GM10266 (cell line): ENCODE measurements at regions not wholly inside any gene's neighbourhood (a gene's known extent, or its start where the extent isn't known, plus 50 kb on each side); places are given as distances from the start of the nearest gene placed in this dataset.
"Not testable (repeated sequence)": the region's sequence is repeated elsewhere in the genome, so short reads cannot be mapped to it uniquely, and the experiment has no call there.

ENCODE experiments used
- DNase-seq: peaks from one replicate; pipeline ENCODE4 v3.0.0; 2012; ENCODE audit errors: extremely low spot score
- CTCF ChIP-seq: IDR thresholded peaks from 2 replicates; pipeline ENCODE4 v1.5.1; 2012; ENCODE audit warnings: mild to moderate bottlenecking, low read depth; ENCODE audit not compliant: control insufficient read depth, insufficient read depth; ENCODE audit errors: missing control alignments

GRCh38 chr9:25117791-25118190 lies 560.5 kb downstream of the TUSC1 start:
- no peak for DNase-seq
- TF ChIP-seq CTCF, result no peak

- not testable (repeated sequence) for DNase-seq
Observed at GRCh38 chr9:25102204-25102603, 556.5 kb upstream of the IZUMO3 start.

GRCh38 chr9:25094518-25094917 lies 548.8 kb upstream of the IZUMO3 start:
- no peak for DNase-seq
- no peak for TF ChIP-seq CTCF

- DNase-seq, result no peak
- no peak for TF ChIP-seq CTCF
Observed at GRCh38 chr9:25078202-25078601, 532.5 kb upstream of the IZUMO3 start.

GRCh38 chr9:25048098-25048724 lies 502.5 kb upstream of the IZUMO3 start:
- TF ChIP-seq CTCF, result no peak
- no peak for DNase-seq

GRCh38 chr9:25045469-25045868 lies 499.8 kb upstream of the IZUMO3 start:
- not testable (repeated sequence) for DNase-seq

GRCh38 chr9:25029743-25030142 lies 484.0 kb upstream of the IZUMO3 start:
- DNase-seq, result no peak
- no peak for TF ChIP-seq CTCF

GRCh38 chr9:25025686-25026085 lies 480.0 kb upstream of the IZUMO3 start:
- DNase-seq, result no peak
- no peak for TF ChIP-seq CTCF
